H1 (cell line): ENCODE measurements at regions not wholly inside any gene's neighbourhood (a gene's known extent, or its start where the extent isn't known, plus 50 kb on each side); places are given as distances from the start of the nearest gene placed in this dataset.

Source experiments
- CTCF ChIA-PET: fragments of 300-600 bp; sonication (Branson Sonifier 250); formaldehyde crosslinking; loops from one replicate; lab custom pipeline; 2021; ENCODE audit not compliant: partially characterized antibody; lab: Charles Lee
- POLR2A ChIA-PET: fragments of 300-600 bp; sonication (Branson Sonifier 250); formaldehyde crosslinking; loops from one replicate; lab custom pipeline; 2021; ENCODE audit warnings: inconsistent platforms; ENCODE audit not compliant: partially characterized antibody; lab: Charles Lee
- DNase-seq, 2 experiments: peaks; one replicate each; pipeline versions ENCODE4 v3.0.0 to v3.0.0-alpha.2; 2010 to 2022; ENCODE audit warnings: low spot score in 2 of 2, low read depth in 1 of 2, mixed read lengths in 1 of 2
- FAIRE-seq: peaks from 2 replicates; lab custom pipeline; 2011; peaks lifted over from hg19 to GRCh38; lab: Jason Lieb, UNC
- H2AFZ ChIP-seq: 2 replicates; pipeline ENCODE4 v1.8.1; 2012; ENCODE audit warnings: low read length, inconsistent platforms
- H2AK5ac ChIP-seq: 2 replicates; pipeline ENCODE4 v1.6.1; 2013; ENCODE audit warnings: low read depth, low read length
- H2BK120ac ChIP-seq: replicated peaks from 2 replicates; pipeline ENCODE3; 2013; ENCODE audit warnings: low read depth, low read length, inconsistent platforms
- H2BK12ac ChIP-seq: 2 replicates; pipeline ENCODE4 v1.6.1; 2013; ENCODE audit warnings: low read depth, low read length
- H2BK15ac ChIP-seq: 2 replicates; pipeline ENCODE4 v1.6.1; 2013; ENCODE audit warnings: low read length
- H2BK20ac ChIP-seq: 2 replicates; pipeline ENCODE4 v1.6.1; 2013; ENCODE audit warnings: low read length
- H2BK5ac ChIP-seq: 2 replicates; pipeline ENCODE4 v1.6.1; 2013; ENCODE audit warnings: low read depth, low read length
- H3K14ac ChIP-seq: 2 replicates; pipeline ENCODE4 v1.6.1; 2013; ENCODE audit warnings: inconsistent platforms; ENCODE audit not compliant: insufficient read length
- H3K18ac ChIP-seq: 2 replicates; pipeline ENCODE4 v1.6.1; 2013; ENCODE audit warnings: low read length; ENCODE audit errors: extremely low read depth
- H3K23ac ChIP-seq: 2 replicates; pipeline ENCODE4 v1.6.1; 2013; ENCODE audit warnings: inconsistent platforms; ENCODE audit not compliant: insufficient read length
- H3K23me2 ChIP-seq: 2 replicates; pipeline ENCODE4 v1.6.1; 2013; ENCODE audit warnings: low read depth, low read length
- H3K27ac ChIP-seq: 2 replicates; pipeline ENCODE4 v1.6.1; 2011; ENCODE audit warnings: low read depth, low read length, inconsistent platforms
- H3K27me3 ChIP-seq, 4 experiments: replicated peaks in 1 of 4; 1 replicate in 1 of 4; 2 replicates in 3 of 4; pipeline versions ENCODE4 v1.6.1 to v1.8.1; 2011 to 2013; ENCODE audit warnings: low read length in 3 of 4, mild to moderate bottlenecking in 3 of 4, inconsistent platforms in 2 of 4, mixed read lengths in 2 of 4, moderate library complexity in 1 of 4; ENCODE audit not compliant: control insufficient read depth in 3 of 4, insufficient read depth in 3 of 4; ENCODE audit errors: extremely low read depth in 1 of 4
- H3K36me3 ChIP-seq, 4 experiments: 2 replicates each; pipeline versions ENCODE4 v1.6.1 to v1.8.1; 2011 to 2013; ENCODE audit warnings: mild to moderate bottlenecking in 4 of 4, low read length in 3 of 4, moderate library complexity in 2 of 4, control low read depth in 1 of 4, inconsistent platforms in 1 of 4; ENCODE audit not compliant: insufficient read depth in 4 of 4, control insufficient read depth in 2 of 4
- H3K4ac ChIP-seq: replicated peaks from 2 replicates; pipeline ENCODE3; 2013; ENCODE audit warnings: low read length, low read depth, mixed read lengths, inconsistent platforms; ENCODE audit not compliant: insufficient read length
- H3K4me1 ChIP-seq, 4 experiments: replicated peaks in 1 of 4; 1 replicate in 1 of 4; 2 replicates in 3 of 4; pipeline versions ENCODE4 v1.6.1 to v1.8.1; 2011 to 2013; ENCODE audit warnings: low read length in 3 of 4, inconsistent platforms in 2 of 4, mixed read lengths in 1 of 4; ENCODE audit not compliant: insufficient read depth in 4 of 4, control insufficient read depth in 3 of 4
- H3K4me2 ChIP-seq, 2 experiments: 2 replicates each; pipeline versions ENCODE4 v1.6.1 to v1.8.1; 2011 to 2013; ENCODE audit warnings: low read depth in 2 of 2, low read length in 2 of 2, control low read depth in 1 of 2, inconsistent platforms in 1 of 2, mild to moderate bottlenecking in 1 of 2; ENCODE audit not compliant: insufficient read depth in 1 of 2
- H3K4me3 ChIP-seq, 4 experiments: fragments of 200-600, 300-600 bp in 1 of 4; sonication (generic), shearing (Covaris generic), sonication (Bioruptor Twin) in 1 of 4; 2 replicates each; pipeline versions ENCODE4 v1.5.1 to v1.8.1; 2011 to 2016; ENCODE audit warnings: low read length in 4 of 4, low read depth in 3 of 4, control low read depth in 2 of 4, inconsistent platforms in 2 of 4, mild to moderate bottlenecking in 2 of 4, mixed read lengths in 1 of 4, moderate library complexity in 1 of 4; ENCODE audit not compliant: insufficient read depth in 2 of 4; ENCODE audit errors: extremely low read depth in 1 of 4
- H3K56ac ChIP-seq: replicated peaks from 2 replicates; pipeline ENCODE3; 2013; ENCODE audit warnings: low read depth, mild to moderate bottlenecking, mixed read lengths, low read length, inconsistent platforms; ENCODE audit not compliant: insufficient read length
- H3K79me1 ChIP-seq: 2 replicates; pipeline ENCODE4 v1.6.1; 2013; ENCODE audit warnings: low read depth, low read length, control low read depth
- H3K79me2 ChIP-seq, 2 experiments: 2 replicates each; pipeline versions ENCODE4 v1.6.1 to v1.8.1; 2012 to 2013; ENCODE audit warnings: low read length in 2 of 2, mild to moderate bottlenecking in 2 of 2, inconsistent platforms in 1 of 2; ENCODE audit not compliant: insufficient read depth in 2 of 2, control insufficient read depth in 1 of 2
- H3K9ac ChIP-seq, 4 experiments: replicated peaks in 1 of 4; 1 replicate in 1 of 4; 2 replicates in 3 of 4; pipeline versions ENCODE4 v1.6.1 to v1.8.1; 2011 to 2013; ENCODE audit warnings: low read depth in 3 of 4, low read length in 3 of 4, control low read depth in 2 of 4, mild to moderate bottlenecking in 2 of 4, moderate library complexity in 2 of 4, inconsistent platforms in 1 of 4; ENCODE audit errors: extremely low read depth in 1 of 4
- H3K9me3 ChIP-seq, 2 experiments: 2 replicates each; pipeline versions ENCODE4 v1.6.1 to v1.8.1; 2012 to 2013; ENCODE audit warnings: mild to moderate bottlenecking in 2 of 2, moderate library complexity in 2 of 2, control low read depth in 1 of 2, inconsistent platforms in 1 of 2, low read depth in 1 of 2, low read length in 1 of 2, mixed read lengths in 1 of 2; ENCODE audit not compliant: insufficient read depth in 2 of 2
- H4K20me1 ChIP-seq, 2 experiments: replicated peaks in 1 of 2; 2 replicates each; pipeline versions ENCODE3 to v1.8.1; 2011 to 2013; ENCODE audit warnings: inconsistent platforms in 2 of 2, low read length in 2 of 2, mild to moderate bottlenecking in 1 of 2; ENCODE audit not compliant: insufficient read depth in 2 of 2, control insufficient read depth in 1 of 2
- H4K5ac ChIP-seq: 2 replicates; pipeline ENCODE4 v1.6.1; 2013; ENCODE audit warnings: low read length, low read depth, mixed read lengths, inconsistent platforms; ENCODE audit not compliant: insufficient read length
- H4K8ac ChIP-seq: 2 replicates; pipeline ENCODE4 v1.8.0; 2013; ENCODE audit warnings: mild to moderate bottlenecking, moderate library complexity, low read length, inconsistent platforms; ENCODE audit not compliant: insufficient read depth; ENCODE audit errors: extremely low read depth
- H4K91ac ChIP-seq: replicated peaks from 2 replicates; pipeline ENCODE3; 2013; ENCODE audit warnings: low read length, mixed read lengths, inconsistent platforms; ENCODE audit not compliant: insufficient read length
- ATF3 ChIP-seq: IDR thresholded peaks from 2 replicates; pipeline ENCODE4 v1.6.1; 2011; ENCODE audit warnings: low read depth, mild to moderate bottlenecking, low read length; ENCODE audit not compliant: insufficient read depth
- CBX8 ChIP-seq: fragments of 300-800, 300-1000 bp; sonication (generic); IDR thresholded peaks from 2 replicates; pipeline ENCODE4 v1.7.1; 2016; ENCODE audit warnings: low read depth, low read length, borderline replicate concordance
- CHD2 ChIP-seq: IDR thresholded peaks from 2 replicates; pipeline ENCODE4 v1.6.1; 2012; ENCODE audit warnings: low read length, improper control_type of control experiment
- CTBP2 ChIP-seq: IDR thresholded peaks from 2 replicates; pipeline ENCODE4 v1.7.0; 2011; ENCODE audit warnings: borderline replicate concordance, mild to moderate bottlenecking, moderate library complexity, mixed read lengths, low read length; ENCODE audit not compliant: insufficient read depth, insufficient read length
- EZH2 ChIP-seq: fragments of 200-600 bp; sonication (generic); IDR thresholded peaks from 2 replicates; pipeline ENCODE4 v1.7.1; 2012; ENCODE audit warnings: low read depth, mild to moderate bottlenecking, moderate library complexity, low read length, inconsistent platforms; ENCODE audit not compliant: severe bottlenecking
- MAFK ChIP-seq: IDR thresholded peaks from 2 replicates; pipeline ENCODE4 v1.6.1; 2012; ENCODE audit warnings: low read depth, mild to moderate bottlenecking, improper control_type of control experiment, low read length
- PHF8 ChIP-seq: fragments of 200-600 bp; sonication (generic); conservative IDR thresholded peaks from 2 replicates; pipeline ENCODE4 v1.7.1; 2012; ENCODE audit warnings: low read depth, mild to moderate bottlenecking, inconsistent platforms, low read length, moderate library complexity
- RBBP5 ChIP-seq: IDR thresholded peaks from 2 replicates; pipeline ENCODE4 v1.7.1; 2012; ENCODE audit warnings: low read depth, mild to moderate bottlenecking, inconsistent platforms, low read length, moderate library complexity, borderline replicate concordance
- TAF1 ChIP-seq: IDR thresholded peaks from 2 replicates; pipeline ENCODE4 v1.6.1; 2011; ENCODE audit warnings: mild to moderate bottlenecking, low read depth, low read length
- TAF7 ChIP-seq: optimal IDR thresholded peaks from 2 replicates; pipeline ENCODE3; 2011; ENCODE audit warnings: low read depth, mild to moderate bottlenecking, inconsistent platforms, low read length, moderate library complexity, borderline replicate concordance
- ZNF274 ChIP-seq: IDR thresholded peaks from 2 replicates; pipeline ENCODE4 v1.7.0; 2012; ENCODE audit warnings: low read length, borderline replicate concordance; ENCODE audit errors: extremely low read depth
- WGBS, 2 experiments: shearing (Covaris generic) in 1 of 2; methylation state at CpG; one replicate each; pipeline versions ENCODE4 v1.1.6 to v1.1.7; 2013 to 2015; ENCODE audit warnings: low lambda C conversion rate in 2 of 2, mixed read lengths in 2 of 2, inconsistent platforms in 1 of 2, low coverage in 1 of 2, missing lambda C conversion rate in 1 of 2; ENCODE audit not compliant: insufficient replicate concordance in 2 of 2, insufficient coverage in 1 of 2, insufficient read length in 1 of 2; ENCODE audit errors: extremely low coverage in 1 of 2, missing lambda C conversion rate in 1 of 2; 5-methylcytosine and 5-hydroxymethylcytosine counted together

- Histone ChIP-seq H3K36me3 (no peaks in the 10 kb centered on the region), H2BK12ac (no peak overlapping the region), H4K5ac (no peak overlapping the region), H4K20me1 (no peaks in the 10 kb centered on the region), H2BK20ac (no peak overlapping the region), H2AK5ac (no peak overlapping the region), H3K4me3 (no peak overlapping the region), H2BK120ac (no peak overlapping the region), H3K27ac (no peak overlapping the region), H3K14ac (no peak overlapping the region), H2AFZ (no peak overlapping the region), H3K4me2 (no peak overlapping the region), H4K91ac (no peak overlapping the region), H3K23me2 (no peaks in the 10 kb centered on the region), H3K27me3 (no peaks in the 10 kb centered on the region), H3K79me1 (no peaks in the 10 kb centered on the region), H3K4ac (no peak overlapping the region), H4K8ac (no peak overlapping the region), H3K56ac (no peak overlapping the region), H3K18ac (no peak overlapping the region), H2BK15ac (no peak overlapping the region), H2BK5ac (no peak overlapping the region), H3K9ac (no peak overlapping the region), H3K9me3 (no peaks in the 10 kb centered on the region), H3K4me1 (no peaks in the 10 kb centered on the region), H3K79me2 (no peaks in the 10 kb centered on the region), H3K23ac (no peak overlapping the region)
- TF ChIP-seq TAF7 = no peak
- TF ChIP-seq RBBP5 = no peak
- no peak for TF ChIP-seq CBX8
- no peak for TF ChIP-seq CTBP2
- TF ChIP-seq EZH2 = no peak
- TF ChIP-seq CHD2 = no peak
- TF ChIP-seq ZNF274 = no peak
- TF ChIP-seq MAFK = no peak
- TF ChIP-seq ATF3 = no peak
- TF ChIP-seq TAF1 = no peak
- TF ChIP-seq PHF8 = no peak
- 91% methylated on average over 14 of the region's 14 CpGs; no CpG with 5 or more reads in 1 of the 2 experiments for WGBS, 2 experiments
- POLR2A ChIA-PET = no interaction called here
- CTCF ChIA-PET = no interaction called here
- no peak for FAIRE-seq
- no peak for DNase-seq
Measured at GRCh38 chr3:125694761-125695294, 99.5 kb upstream of the OSBPL11 start.
